Bronchial epithelial cell (primary cell): ENCODE measurements at regions not wholly inside any gene's neighbourhood (a gene's known extent, or its start where the extent isn't known, plus 50 kb on each side); places are given as distances from the start of the nearest gene placed in this dataset.

Experiments used
- DNase-seq: peaks from one replicate; pipeline ENCODE4 v3.0.0-alpha.2; 2010; ENCODE audit warnings: low read depth
- FAIRE-seq: peaks from 2 replicates; lab custom pipeline; 2011; peaks lifted over from hg19 to GRCh38; lab: Jason Lieb, UNC
- H3K27me3 ChIP-seq: 2 replicates; pipeline ENCODE4 v1.5.1; 2011; ENCODE audit warnings: low read length; ENCODE audit not compliant: control insufficient read depth, insufficient read depth
- H3K36me3 ChIP-seq: 2 replicates; pipeline ENCODE4 v1.5.1; 2011; ENCODE audit warnings: low read length; ENCODE audit not compliant: control insufficient read depth, insufficient read depth
- H3K4me3 ChIP-seq: 2 replicates; pipeline ENCODE4 v1.5.1; 2011; ENCODE audit warnings: mild to moderate bottlenecking, low read depth, low read length, control low read depth
- TF ChIP-seq, protein P1 (sequence below): IDR thresholded peaks from 2 replicates; pipeline ENCODE4 v1.5.1; 2011; ENCODE audit warnings: mild to moderate bottlenecking, moderate library complexity, low read length, control low read depth, inconsistent platforms; ENCODE audit not compliant: insufficient read depth, severe bottlenecking

DNA sequence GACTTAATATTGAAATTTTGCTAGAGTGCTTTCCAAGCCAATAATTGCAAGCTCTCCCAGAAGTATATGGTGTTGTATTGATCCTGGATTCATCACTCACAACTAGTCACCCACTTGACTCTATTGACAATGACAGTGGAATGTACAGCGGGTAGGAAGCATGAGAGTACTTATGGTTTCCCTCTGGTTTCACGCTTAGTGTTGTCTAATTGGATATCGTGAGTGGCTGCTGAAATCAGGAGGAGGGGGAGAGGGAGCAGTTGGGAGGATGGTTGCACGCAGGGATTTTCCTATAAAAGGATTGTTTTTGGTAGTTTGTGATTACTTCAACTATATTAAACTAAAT is 1819.5 kb upstream of the TENM3 start:
- TF ChIP-seq, protein P1, sequence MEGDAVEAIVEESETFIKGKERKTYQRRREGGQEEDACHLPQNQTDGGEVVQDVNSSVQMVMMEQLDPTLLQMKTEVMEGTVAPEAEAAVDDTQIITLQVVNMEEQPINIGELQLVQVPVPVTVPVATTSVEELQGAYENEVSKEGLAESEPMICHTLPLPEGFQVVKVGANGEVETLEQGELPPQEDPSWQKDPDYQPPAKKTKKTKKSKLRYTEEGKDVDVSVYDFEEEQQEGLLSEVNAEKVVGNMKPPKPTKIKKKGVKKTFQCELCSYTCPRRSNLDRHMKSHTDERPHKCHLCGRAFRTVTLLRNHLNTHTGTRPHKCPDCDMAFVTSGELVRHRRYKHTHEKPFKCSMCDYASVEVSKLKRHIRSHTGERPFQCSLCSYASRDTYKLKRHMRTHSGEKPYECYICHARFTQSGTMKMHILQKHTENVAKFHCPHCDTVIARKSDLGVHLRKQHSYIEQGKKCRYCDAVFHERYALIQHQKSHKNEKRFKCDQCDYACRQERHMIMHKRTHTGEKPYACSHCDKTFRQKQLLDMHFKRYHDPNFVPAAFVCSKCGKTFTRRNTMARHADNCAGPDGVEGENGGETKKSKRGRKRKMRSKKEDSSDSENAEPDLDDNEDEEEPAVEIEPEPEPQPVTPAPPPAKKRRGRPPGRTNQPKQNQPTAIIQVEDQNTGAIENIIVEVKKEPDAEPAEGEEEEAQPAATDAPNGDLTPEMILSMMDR, result no peak
- Histone ChIP-seq H3K4me3 (no peak overlapping the region), H3K36me3 (no peaks in the 10 kb centered on the region), H3K27me3 (no peaks in the 10 kb centered on the region)
- FAIRE-seq (no peak), DNase-seq (no peak)

- H3K27me3 ChIP-seq, result no peaks in the 10 kb centered on the region
- FAIRE-seq (no peak), DNase-seq (no peak)
- H3K4me3 ChIP-seq, result no peak overlapping the region
- TF ChIP-seq, protein P1, result no peak
- H3K36me3 ChIP-seq, result no peaks in the 10 kb centered on the region
Measured at GRCh38 chr4:180426938-180427337, 1816.3 kb upstream of the TENM3 start.

GRCh38 chr4:180430283-180430682 is 1812.9 kb upstream of the TENM3 start:
- DNase-seq (no peak), FAIRE-seq (no peak)
- Histone ChIP-seq H3K4me3 (no peak overlapping the region), H3K36me3 (no peaks in the 10 kb centered on the region), H3K27me3 (no peaks in the 10 kb centered on the region)
- TF ChIP-seq, protein P1, result no peak

GRCh38 chr4:180434131-180434895 is 1808.9 kb upstream of the TENM3 start:
- no peak for FAIRE-seq
- TF ChIP-seq, protein P1, result no peak
- H3K36me3 ChIP-seq, result no peaks in the 10 kb centered on the region
- H3K4me3 ChIP-seq, result no peak overlapping the region
- H3K27me3 ChIP-seq, result no peaks in the 10 kb centered on the region
- DNase-seq, result peak; percentile 4

GRCh38 chr4:180436361-180436760 is 1806.8 kb upstream of the TENM3 start:
- TF ChIP-seq, protein P1, result no peak
- Histone ChIP-seq H3K36me3 (no peaks in the 10 kb centered on the region), H3K4me3 (no peak overlapping the region), H3K27me3 (no peaks in the 10 kb centered on the region)
- DNase-seq, result no peak
- no peak for FAIRE-seq

DNA sequence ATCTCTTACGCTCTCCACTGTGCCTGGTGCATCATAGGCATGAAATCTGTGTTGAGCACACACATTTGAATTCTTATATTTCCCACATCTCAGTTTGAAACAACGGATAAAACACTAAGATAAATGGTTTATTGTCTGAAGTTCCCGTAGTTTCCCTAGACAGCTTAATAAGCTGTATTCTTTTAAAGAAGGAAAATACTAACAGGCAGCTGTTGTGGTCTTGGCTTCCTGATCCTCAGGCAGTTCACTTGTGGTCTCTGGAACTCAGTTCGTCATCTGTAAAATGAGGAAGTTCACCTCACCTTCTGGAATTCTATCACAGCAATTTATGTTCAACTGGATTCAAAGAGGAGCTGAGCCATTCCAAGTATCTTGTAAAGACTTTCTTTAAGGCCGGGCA is 1805.6 kb upstream of the TENM3 start:
- Histone ChIP-seq H3K4me3 (no peak overlapping the region), H3K36me3 (no peaks in the 10 kb centered on the region), H3K27me3 (no peaks in the 10 kb centered on the region)
- DNase-seq (no peak), FAIRE-seq (no peak)
- TF ChIP-seq, protein P1, result no peak
